ENCODE measurements at regions not wholly inside any gene's neighbourhood (a gene's known extent, or its start where the extent isn't known, plus 50 kb on each side); places are given as distances from the start of the nearest gene placed in this dataset.

- DNase-seq (ENCODE audit: low spot score): no peak
These were observed 82.1 kb upstream of the IFNE start for GRCh38 chr9:21564175-21564574.

- no peak for DNase-seq (ENCODE audit: low spot score)
These were observed 83.0 kb upstream of the IFNE start for GRCh38 chr9:21565155-21565554.

DNA sequence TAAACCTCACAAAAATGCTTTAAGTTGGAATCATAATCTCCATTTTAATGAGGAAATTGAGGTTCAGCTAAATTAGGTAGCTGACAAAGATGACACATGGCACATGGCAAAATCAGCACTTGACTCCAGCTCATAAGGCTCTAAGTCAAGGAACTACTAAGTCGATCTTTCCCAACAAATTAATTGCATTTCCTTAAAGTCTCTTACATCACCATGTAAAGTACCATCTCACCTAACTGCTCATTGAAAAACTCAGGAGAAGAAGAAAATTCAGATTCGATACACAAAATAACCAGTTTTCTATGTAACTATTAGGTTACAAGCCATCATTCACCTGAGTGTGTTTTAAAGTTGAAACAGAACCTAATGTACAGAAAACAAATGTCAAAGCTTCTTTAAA lies 85.8 kb upstream of the IFNE start:
- DNase-seq (ENCODE audit: low spot score): no peak

DNA sequence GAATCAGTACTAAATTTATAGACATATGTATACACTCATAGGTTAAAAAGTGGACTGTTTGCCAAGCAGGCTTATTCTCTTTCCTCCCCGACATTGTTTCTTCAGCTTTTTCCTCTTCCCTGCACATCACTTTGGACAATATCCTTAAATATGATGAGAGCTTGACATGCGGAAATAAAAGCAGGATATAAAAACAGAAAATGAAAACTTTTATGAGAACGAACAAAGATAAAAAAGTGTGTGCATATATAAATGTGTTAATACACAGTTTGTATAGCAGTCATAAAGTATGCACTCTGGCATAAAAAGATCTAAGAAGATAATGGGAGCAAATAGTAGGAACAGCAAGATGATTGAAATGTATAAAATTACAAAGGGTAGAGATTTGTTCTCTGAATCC lies 86.4 kb upstream of the IFNE start:
- no peak for DNase-seq (ENCODE audit: low spot score)

GRCh38 chr9:21569721-21570120 lies 87.6 kb upstream of the IFNE start:
- DNase-seq (ENCODE audit: low spot score): no peak

DNA sequence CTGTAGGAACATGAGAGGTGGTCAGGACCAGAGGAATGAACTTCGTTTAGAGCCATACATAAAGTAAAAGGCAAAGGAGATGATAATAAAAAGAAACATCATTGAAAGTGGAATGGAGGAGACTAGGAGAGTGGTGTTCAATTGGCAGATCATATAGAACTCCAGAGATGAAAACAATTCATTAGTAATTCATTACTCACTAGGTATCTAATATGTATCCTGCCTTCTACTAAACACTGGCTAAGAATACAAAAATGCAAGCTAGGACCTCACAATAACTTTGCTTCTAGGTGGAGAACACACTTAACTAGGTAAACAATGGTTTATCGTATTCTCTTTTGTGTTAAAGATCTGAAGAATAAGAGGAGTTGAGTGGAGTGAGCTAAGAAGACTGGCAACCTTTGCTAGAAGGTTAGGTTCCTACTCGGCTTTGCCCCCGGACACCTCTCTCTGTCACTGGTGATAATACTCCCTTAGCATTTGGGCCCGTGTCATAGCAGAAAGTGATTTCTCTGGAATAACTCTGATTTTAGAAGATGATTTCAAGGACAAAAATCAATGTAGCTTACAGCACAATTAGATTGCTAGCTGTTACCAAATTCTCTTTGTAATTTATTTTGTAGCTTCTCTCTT lies 88.6 kb upstream of the IFNE start:
- no peak for DNase-seq (ENCODE audit: low spot score)

- no peak for DNase-seq (ENCODE audit: low spot score)
These were observed 92.1 kb upstream of the IFNE start for GRCh38 chr9:21574261-21574660.

DNA sequence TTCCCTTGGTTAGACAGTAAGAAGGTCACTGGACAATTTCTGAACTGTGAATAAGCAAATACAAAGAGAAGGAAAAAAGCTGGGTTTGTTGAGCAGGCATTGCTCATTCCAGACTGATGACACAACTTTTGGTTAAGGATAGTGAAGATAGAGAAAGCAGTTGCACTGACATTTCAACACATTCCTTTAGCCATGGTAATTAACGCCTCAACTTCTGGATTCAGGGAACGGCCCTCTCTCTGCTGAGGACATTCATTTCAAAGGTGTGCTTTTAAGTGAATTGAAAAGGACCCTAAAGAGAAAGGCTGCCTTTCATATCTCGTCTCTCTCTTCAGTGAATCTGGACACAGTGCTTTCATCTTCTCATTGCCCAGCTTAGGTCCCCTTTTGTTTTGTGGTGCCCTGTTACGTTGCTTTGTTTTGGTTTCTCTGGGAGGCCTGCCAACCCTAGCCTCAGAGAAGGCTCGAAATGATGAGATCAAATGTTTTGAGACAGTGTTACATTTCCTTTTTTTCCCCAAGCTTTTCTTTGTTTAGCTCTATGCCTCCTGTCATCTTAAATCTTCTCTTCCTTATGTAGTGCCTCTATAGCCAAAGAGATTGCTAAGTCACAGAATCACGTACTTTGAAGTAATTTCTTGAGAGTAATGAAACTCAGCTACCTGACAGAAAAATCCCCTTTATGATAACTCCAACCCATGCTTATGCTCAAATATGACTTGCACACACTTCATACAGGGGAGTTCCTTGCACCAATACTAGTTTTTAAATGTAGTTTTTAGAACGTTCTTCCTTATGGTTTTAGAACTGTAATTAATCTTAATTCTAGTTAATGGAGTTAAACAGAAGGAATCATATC lies 94.4 kb upstream of the IFNE start:
- peak; percentile 67 for DNase-seq (ENCODE audit: low spot score)

DNA sequence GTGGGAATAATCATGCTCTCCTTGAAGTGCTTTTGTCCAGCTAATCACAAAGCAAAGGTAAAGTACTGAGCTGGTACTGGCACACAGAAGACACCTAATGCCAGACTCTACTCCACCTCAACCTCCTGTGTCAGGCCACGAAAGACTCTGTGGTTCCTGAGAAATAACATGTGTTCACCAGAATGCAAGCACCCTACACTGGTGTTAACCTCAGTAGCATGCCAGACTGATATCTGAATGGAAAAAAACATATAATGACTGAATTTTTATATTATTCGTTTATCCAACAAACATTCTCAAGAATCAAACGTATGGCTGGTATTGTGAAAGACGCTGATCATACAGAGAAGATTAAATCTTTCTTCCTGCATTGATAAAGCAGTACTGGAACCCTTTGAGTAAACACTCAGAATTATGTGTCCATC lies 97.1 kb upstream of the IFNE start:
- no peak for DNase-seq (ENCODE audit: low spot score)

- DNase-seq (ENCODE audit: low spot score): no peak
These were observed 97.6 kb upstream of the IFNE start for GRCh38 chr9:21579743-21580142.

- DNase-seq (ENCODE audit: low spot score): no peak
These were observed 98.7 kb upstream of the IFNE start for GRCh38 chr9:21580636-21581378.

- DNase-seq (ENCODE audit: low spot score): no peak
These were observed 101.7 kb upstream of the IFNE start for GRCh38 chr9:21583628-21584377.

DNA sequence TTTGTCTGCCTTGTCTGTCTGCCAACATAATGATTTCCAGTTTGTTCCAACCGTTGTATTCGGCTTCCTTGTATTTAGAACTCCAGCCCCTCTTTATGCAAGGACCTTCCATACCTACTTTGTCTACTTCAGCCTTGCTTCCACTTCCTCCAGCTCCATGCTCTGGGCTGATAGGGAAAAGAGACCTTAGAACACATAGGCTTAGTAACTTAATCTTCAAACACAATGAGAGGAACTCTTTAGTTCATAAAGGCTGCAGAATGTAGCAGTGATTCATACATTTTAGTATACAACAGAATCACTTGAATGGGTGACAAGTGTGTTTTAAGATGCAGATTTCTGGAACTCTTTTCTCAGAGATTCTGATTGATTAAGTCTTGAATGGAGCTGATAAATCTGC lies 102.8 kb upstream of the IFNE start:
- DNase-seq (ENCODE audit: low spot score): peak; percentile 23

GRCh38 chr9:21585756-21586752 lies 103.9 kb upstream of the IFNE start:
- DNase-seq (ENCODE audit: low spot score): no peak

DNA sequence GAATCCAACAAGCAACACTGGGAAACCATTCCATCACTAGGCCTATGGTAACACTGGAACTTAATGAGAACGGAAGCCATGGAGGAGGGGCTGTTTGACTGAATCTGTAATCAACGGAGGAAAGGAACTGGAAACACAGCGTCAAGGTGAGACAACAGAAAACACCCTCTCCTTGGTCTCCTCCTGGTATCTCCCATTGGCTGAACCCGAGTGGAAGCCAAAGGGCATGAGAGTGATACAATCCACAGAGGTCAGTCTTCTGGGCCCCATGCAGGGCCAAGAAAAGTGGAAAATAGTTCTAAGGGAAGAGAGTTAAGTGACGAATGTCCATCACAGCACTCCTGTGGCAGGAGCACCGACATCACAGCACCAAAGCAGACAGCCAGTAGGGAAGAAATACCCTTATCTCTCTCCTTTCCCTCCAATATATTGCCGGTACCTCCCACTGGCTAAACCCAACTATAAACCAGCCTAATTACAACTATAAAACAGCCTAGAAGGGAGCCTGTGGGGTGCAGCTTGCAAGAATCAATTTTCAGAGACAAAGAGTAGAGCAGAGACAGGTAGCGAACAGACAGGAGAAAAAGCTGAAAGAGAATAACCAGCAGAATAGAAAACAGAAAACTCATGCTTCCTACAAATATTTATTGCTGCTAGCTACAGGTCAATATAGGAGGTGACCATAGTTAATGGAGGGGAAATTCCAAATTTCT lies 107.4 kb upstream of the IFNE start:
- DNase-seq (ENCODE audit: low spot score): no peak

- DNase-seq (ENCODE audit: low spot score): no peak
These were observed 108.2 kb upstream of the IFNE start for GRCh38 chr9:21590058-21590996.

DNA sequence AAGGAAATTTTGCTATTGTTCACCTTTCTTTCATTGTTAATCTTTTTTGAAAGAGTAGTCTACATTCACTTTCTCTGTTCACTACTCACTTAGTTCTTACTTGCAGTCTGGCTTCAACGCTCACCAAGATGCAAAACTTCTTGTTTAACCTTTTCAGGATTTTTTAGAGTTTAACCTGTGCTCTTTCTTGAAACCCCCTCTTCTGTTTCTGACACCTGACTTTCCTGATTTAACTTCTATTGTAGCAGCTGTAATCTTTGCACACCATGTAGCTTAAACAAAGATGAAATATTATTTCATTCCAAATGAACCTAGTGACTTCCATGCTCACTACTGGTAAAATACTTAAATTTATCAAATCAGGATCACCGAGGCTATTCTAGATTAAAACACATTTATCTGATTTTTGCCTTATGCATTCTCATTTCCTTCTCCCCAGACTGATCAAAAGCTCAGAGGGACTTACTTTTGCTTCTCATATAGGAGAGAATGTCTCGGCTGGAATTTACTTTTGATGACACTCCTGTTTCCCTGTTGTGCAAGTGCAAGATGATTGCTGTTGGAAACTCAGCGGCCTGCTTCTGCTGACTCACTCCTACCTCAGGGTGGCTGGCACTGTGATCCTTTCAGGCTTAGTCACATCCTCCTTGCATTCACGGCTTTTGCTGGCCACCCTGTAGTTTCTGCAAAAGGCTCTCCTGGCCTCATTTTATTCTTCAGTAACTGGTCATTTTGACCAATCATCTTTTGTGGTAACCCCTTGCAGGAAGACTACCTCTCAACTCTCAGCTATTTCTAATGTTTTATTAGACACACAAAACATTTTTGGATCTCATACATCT lies 109.3 kb upstream of the IFNE start:
- peak; percentile 95 for DNase-seq (ENCODE audit: low spot score)

- no peak for DNase-seq (ENCODE audit: low spot score)
These were observed 109.9 kb upstream of the IFNE start for GRCh38 chr9:21592063-21592338.

DNA sequence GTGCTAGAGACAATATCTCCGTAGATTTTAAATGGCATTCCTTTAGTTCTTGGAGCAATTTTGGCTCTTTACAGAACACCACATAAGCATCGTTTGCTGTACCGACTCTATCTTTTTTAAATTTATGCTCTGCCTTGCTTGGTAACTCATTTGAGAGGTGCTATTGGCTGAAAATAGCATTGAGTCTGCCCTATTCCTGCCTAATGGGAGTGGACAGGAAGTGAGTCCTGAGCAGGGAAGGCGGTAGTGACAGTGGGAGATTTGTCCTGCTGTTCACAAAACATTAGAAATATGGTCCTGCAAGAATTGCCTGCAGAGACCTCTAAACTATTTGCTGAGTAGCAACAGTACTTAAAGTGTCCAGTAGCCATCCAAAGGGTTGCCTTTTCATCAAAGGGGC lies 115.2 kb upstream of the IFNE start:
- DNase-seq (ENCODE audit: low spot score): no peak

Data from kidney capillary endothelial cell (primary cell).